ENCODE measurements at regions not wholly inside any gene's neighbourhood (a gene's known extent, or its start where the extent isn't known, plus 50 kb on each side); places are given as distances from the start of the nearest gene placed in this dataset.

DNA sequence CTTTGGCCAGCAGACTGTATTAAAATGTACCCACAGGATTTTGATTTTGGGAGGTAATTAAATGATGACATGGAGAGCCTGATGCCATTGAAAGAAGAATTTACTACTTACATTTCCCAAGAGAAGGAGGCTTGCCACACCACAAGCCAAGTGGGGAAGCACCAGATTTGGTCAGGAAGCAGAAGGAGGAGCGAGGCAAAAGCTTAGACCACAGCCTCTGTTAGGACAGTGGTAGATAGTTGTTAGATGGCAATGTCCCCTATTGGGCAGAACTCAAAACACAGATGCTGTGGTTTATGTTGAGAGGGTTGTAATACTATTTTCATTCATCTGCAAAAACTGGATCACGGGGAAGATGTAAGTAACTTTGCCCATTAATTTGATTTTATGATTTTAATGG, 709.4 kb downstream of the VRK1 start:
- H3K4me3 ChIP-seq (ENCODE audit: control insufficient read depth, low read depth, low read length), result no peak overlapping the region
- DNase-seq (ENCODE audit: low read depth), result no peak
- TF ChIP-seq, protein P1, sequence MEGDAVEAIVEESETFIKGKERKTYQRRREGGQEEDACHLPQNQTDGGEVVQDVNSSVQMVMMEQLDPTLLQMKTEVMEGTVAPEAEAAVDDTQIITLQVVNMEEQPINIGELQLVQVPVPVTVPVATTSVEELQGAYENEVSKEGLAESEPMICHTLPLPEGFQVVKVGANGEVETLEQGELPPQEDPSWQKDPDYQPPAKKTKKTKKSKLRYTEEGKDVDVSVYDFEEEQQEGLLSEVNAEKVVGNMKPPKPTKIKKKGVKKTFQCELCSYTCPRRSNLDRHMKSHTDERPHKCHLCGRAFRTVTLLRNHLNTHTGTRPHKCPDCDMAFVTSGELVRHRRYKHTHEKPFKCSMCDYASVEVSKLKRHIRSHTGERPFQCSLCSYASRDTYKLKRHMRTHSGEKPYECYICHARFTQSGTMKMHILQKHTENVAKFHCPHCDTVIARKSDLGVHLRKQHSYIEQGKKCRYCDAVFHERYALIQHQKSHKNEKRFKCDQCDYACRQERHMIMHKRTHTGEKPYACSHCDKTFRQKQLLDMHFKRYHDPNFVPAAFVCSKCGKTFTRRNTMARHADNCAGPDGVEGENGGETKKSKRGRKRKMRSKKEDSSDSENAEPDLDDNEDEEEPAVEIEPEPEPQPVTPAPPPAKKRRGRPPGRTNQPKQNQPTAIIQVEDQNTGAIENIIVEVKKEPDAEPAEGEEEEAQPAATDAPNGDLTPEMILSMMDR (IDR thresholded peaks at IDR 0.05; ENCODE audit: control insufficient read depth, insufficient read depth, low read depth, low read length, missing control alignments), result no peak

DNA sequence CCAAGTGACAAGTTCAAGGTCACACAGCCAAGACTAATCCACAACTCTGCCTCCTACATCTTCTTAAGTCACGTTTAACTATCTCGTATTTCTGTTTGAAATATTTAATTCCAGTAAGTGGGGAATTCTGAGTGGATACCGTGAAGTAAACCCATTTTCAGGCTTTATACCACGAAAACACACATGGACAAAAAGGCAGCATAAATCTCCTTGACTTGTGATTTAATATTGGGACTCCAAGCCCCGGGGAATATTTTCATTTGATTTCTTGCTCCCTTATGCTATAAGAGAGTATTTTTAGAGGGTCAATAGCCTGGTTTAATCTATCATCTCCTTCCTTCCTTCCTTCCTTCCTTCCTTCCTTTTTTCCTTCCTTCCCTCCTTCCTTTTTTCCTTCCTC, 716.7 kb downstream of the VRK1 start:
- no peak for DNase-seq (ENCODE audit: low read depth)
- TF ChIP-seq, protein P1 (IDR thresholded peaks at IDR 0.05; ENCODE audit: control insufficient read depth, insufficient read depth, low read depth, low read length, missing control alignments), result no peak
- H3K4me3 ChIP-seq (ENCODE audit: control insufficient read depth, low read depth, low read length), result no peak overlapping the region

DNA sequence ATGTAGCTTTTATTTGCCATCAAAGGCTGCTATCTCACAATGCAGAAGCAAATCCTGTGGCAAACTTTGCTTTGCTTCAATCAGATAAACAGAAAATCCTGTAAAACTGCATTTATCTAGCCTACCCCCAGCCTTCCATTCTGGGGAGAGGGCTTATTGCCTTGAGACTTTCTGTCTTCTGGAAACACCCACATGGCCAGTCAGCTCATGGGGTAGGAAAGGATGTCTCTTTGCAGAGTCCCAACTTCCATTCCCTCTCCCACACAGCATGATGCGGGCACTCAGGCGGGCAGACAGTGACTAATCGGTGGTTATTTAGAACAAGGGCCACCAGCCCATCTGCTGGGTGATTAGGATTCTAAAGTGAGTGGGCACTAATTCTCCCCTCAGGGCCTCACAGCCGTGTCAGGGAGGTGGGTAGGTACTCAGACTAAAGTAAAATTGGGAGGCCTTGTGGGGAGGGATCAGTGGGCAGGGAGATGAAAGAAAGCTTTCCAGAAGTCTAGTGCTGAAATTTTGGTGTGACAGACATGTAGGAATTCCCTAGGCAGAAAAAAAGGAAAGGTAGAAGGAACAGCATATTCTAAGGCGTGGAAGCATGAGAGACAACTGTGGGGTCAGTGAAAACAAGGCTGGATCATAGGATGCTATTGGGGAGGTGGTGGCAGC, 720.5 kb downstream of the VRK1 start:
- DNase-seq (ENCODE audit: low read depth), result no peak
- TF ChIP-seq, protein P1 (IDR thresholded peaks at IDR 0.05; ENCODE audit: control insufficient read depth, insufficient read depth, low read depth, low read length, missing control alignments), result no peak
- no peak overlapping the region for H3K4me3 ChIP-seq (ENCODE audit: control insufficient read depth, low read depth, low read length)

DNA sequence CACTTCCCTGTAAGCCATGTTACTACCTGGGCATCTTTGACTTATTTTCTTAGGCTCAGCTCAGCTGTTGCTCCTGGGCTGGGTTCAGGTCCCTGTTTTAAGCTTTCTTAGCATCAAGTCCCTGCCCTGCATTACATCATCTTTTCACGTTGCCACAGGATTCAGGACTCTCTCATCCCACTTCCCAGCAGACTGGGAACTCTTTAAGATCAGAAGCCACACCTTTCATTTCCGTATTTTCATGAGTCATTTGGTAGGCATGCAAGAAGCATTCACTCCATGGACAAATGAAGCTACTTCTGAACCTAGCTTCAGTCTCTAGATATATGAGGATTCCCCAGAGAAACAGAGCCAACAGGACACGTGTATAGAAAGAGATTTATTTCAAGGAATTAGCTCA, 726.8 kb downstream of the VRK1 start:
- DNase-seq (ENCODE audit: low read depth), result no peak
- no peak overlapping the region for H3K4me3 ChIP-seq (ENCODE audit: control insufficient read depth, low read depth, low read length)
- TF ChIP-seq, protein P1 (IDR thresholded peaks at IDR 0.05; ENCODE audit: control insufficient read depth, insufficient read depth, low read depth, low read length, missing control alignments), result no peak

DNA sequence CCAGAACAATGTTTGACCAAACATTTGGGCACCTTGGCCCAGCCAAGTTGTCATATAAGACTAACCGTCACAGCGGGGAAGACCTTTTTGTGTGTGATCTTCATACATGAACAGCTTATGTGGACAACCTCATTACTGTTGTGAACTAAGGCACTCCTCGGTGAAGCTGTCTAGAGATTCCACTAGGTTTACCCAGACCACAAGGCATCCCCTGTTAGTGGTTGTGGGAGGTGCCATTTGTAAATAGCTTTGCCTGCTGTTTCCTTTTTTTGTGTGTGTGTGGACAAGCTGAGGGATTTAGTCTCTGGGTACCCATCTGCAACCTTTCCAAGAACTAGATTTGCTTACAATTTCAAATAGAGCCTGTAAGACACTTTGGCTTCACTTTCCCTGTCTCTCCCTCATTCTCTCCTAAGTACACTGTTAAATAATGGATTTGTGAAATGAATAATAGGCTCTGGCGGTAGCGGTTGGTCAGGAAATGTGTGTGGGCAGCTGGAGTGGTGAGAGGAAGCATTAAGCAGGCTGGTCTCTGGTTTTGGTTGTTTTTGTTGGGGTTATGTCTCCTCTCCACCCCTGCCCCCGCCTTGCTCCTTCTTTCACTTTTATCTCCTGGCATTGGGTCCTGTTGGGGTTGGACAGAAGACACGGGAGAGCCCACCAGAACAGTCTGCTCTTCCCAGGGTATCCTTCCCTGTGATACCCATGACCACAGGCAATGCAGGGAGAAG, 727.6 kb downstream of the VRK1 start:
- TF ChIP-seq, protein P1 (IDR thresholded peaks at IDR 0.05; ENCODE audit: control insufficient read depth, insufficient read depth, low read depth, low read length, missing control alignments), result no peak
- DNase-seq (ENCODE audit: low read depth), result no peak
- no peak overlapping the region for H3K4me3 ChIP-seq (ENCODE audit: control insufficient read depth, low read depth, low read length)

DNA sequence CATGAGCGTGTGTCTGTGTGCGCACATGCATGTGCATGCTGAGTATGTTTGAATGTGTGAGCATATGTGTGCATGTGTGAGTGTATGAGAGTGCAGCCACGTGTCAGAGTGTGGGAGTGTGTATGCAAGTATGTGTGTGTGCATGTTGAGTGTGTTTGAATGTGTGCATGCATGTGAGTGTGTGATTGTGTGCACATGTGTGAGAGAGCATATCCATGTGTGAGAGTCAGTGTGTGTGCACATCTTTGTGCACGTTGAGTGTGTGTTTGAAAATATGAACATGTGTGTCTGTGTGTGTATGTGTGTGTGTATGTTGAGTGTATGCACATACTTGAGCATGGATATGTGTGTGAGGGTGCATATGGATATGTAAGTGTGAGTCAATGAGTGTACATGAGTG, 730.8 kb downstream of the VRK1 start:
- no peak for DNase-seq (ENCODE audit: low read depth)
- TF ChIP-seq, protein P1 (IDR thresholded peaks at IDR 0.05; ENCODE audit: control insufficient read depth, insufficient read depth, low read depth, low read length, missing control alignments), result no peak
- H3K4me3 ChIP-seq (ENCODE audit: control insufficient read depth, low read depth, low read length), result no peak overlapping the region

Data from AG09309 (cell line).